Stimulated activated effector memory CD8-positive, alpha-beta T cell treated with anti-CD3 and anti-CD28 coated beads, Interleukin-12 subunit alpha, Interleukin-12 subunit beta, amount 100 ng/mL, for 72 hours (primary cell): ENCODE measurements at regions not wholly inside any gene's neighbourhood (a gene's known extent, or its start where the extent isn't known, plus 50 kb on each side); places are given as distances from the start of the nearest gene placed in this dataset.

Experiments
- ATAC-seq: fragments of 150-1000 bp; cut with Tn5 transposase; 2 replicates; pipeline ENCODE4 v1.10.0; 2021
- DNase-seq, 2 donors: peaks; one replicate each; pipeline ENCODE4 v3.0.0; 2021 to 2022; ENCODE audit warnings: low spot score in 2 of 2
- H3K27ac Mint-ChIP-seq: one replicate; pipeline ENCODE4 v1.8.0; 2022; ENCODE audit warnings: mild to moderate bottlenecking, mixed read lengths
- H3K36me3 Mint-ChIP-seq: one replicate; pipeline ENCODE4 v1.8.0; 2022; ENCODE audit warnings: mild to moderate bottlenecking, mixed read lengths
- H3K4me1 Mint-ChIP-seq: one replicate; pipeline ENCODE4 v1.8.0; 2022; ENCODE audit warnings: mixed read lengths
- H3K4me3 Mint-ChIP-seq: one replicate; pipeline ENCODE4 v1.8.0; 2022; ENCODE audit warnings: mild to moderate bottlenecking, mixed read lengths
- H3K9me3 Mint-ChIP-seq: one replicate; pipeline ENCODE4 v1.8.0; 2022; ENCODE audit warnings: mixed read lengths

DNA sequence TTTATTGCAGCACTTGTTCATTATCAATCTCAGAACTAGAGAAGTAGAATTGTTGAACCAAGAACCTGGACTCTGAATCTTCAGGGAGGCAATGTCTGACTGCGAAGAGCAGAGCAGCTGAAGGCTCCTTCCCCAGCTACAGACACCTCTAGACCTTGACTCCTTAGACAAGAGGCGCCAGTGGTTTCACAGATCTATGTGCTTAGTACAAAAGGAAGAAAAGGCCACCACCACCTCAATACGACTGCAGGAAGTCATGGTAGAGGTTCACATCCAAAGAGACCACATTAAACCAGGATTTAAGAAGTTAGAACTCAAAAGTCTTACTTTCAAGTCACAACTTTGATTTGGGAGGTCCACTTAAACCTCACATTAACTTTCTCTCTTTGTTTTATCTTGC lies 158.1 kb upstream of the VRK2 start:
- H3K4me3 Mint-ChIP-seq, result no peak overlapping the region
- no peak overlapping the region for H3K27ac Mint-ChIP-seq
- DNase-seq (no peak), ATAC-seq (peak; percentile 40)
- H3K4me1 Mint-ChIP-seq, result no peaks in the 10 kb centered on the region
- H3K36me3 Mint-ChIP-seq, result no peaks in the 10 kb centered on the region
- H3K9me3 Mint-ChIP-seq, result no peaks in the 10 kb centered on the region

DNA sequence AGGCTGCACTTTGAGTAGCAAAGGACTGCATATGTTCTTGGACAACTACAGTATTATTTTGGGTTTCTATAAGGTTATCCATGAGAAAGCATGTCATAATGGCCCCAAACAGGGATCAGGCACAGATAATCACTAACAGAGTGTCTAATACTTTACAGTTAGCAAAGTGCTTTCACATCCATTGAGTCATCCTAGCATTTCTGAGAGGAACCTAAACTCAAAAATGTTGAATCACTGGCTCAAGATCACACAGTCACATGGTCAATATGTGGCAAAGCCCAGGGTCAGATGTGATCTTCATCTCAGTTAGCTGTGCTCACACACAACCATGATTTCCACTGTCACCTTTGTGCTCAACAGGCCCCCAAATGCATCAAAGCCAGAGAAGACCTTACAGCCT lies 156.1 kb upstream of the VRK2 start:
- Mint-ChIP-seq H3K36me3 (no peaks in the 10 kb centered on the region), H3K27ac (no peak overlapping the region), H3K9me3 (no peaks in the 10 kb centered on the region), H3K4me1 (no peaks in the 10 kb centered on the region), H3K4me3 (no peak overlapping the region)
- DNase-seq (no peak), ATAC-seq (peak; percentile 50)

DNA sequence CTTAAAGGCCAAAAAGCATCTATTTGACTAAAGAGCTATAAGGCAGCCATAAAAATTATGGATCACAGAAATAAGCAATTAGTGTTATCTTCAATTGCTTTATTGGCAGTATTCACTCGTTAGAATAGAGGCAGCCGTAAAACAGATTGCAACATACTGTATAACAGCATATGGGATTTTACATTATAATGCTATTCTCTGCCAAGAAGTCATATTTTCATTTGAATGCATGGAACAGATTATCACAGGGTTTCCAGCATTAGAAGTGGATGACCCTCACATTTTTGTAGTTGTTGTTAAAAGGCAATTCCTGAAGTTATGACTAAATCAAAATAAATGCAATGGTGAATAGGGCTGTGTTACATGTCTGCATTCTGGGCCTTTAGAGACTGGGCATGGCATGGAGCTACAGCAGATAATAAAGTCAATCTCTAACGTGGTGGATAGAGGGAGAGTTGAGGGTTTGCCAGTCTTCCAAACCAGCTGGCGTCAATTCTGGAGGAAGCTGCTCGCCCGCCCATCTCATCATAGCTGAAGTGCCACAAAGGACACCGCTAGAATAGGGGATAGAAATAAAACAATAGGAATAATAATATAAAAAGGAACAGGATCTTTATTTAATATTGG lies 155.4 kb upstream of the VRK2 start:
- Mint-ChIP-seq H3K36me3 (no peaks in the 10 kb centered on the region), H3K4me1 (no peaks in the 10 kb centered on the region), H3K4me3 (no peak overlapping the region), H3K9me3 (no peaks in the 10 kb centered on the region), H3K27ac (no peak overlapping the region)
- DNase-seq (no peak), ATAC-seq (no peak)

DNA sequence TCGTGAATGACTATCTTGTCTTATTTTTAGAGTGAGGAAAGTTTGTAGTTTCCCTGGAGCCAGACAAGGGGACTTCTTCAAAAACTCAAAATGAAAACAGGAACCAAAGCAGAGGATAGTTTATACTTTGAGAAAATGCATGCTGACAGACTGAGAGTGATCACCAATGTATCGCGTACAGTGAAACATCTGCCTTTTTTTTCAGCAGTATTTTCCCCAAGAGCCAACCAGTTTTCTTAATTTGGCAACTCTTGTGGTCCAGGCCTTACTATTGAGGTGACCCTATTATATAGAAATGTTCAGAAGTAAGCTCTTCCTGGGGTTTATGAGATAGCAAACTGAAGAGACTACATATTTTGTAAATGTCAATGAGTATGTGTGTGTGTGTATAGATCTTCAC lies 153.7 kb upstream of the VRK2 start:
- no peak overlapping the region for H3K4me3 Mint-ChIP-seq
- no peaks in the 10 kb centered on the region for H3K36me3 Mint-ChIP-seq
- no peak for DNase-seq
- H3K9me3 Mint-ChIP-seq, result no peaks in the 10 kb centered on the region
- no peak for ATAC-seq
- H3K27ac Mint-ChIP-seq, result no peak overlapping the region
- H3K4me1 Mint-ChIP-seq, result no peaks in the 10 kb centered on the region

DNA sequence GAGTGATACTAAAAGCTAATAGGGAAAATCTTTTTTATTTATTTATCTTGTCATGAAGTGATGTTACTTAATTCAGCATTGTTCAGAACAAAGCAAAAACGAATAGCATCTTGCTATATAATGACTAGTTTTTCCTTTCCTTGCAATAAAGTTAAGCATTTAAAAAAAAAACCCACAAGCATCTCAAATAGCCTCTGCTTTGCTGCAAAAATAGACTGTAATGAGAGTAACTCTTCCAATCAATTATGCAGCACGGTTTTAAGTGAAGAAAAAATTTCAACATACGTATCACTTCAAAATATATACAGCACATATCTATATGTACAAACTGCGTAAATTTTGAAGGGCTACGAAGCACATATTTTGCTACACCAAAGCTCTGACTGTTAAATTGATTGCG lies 153.3 kb upstream of the VRK2 start:
- no peak overlapping the region for H3K4me3 Mint-ChIP-seq
- H3K4me1 Mint-ChIP-seq, result no peaks in the 10 kb centered on the region
- no peak overlapping the region for H3K27ac Mint-ChIP-seq
- no peak for DNase-seq
- no peaks in the 10 kb centered on the region for H3K36me3 Mint-ChIP-seq
- no peaks in the 10 kb centered on the region for H3K9me3 Mint-ChIP-seq
- no peak for ATAC-seq

DNA sequence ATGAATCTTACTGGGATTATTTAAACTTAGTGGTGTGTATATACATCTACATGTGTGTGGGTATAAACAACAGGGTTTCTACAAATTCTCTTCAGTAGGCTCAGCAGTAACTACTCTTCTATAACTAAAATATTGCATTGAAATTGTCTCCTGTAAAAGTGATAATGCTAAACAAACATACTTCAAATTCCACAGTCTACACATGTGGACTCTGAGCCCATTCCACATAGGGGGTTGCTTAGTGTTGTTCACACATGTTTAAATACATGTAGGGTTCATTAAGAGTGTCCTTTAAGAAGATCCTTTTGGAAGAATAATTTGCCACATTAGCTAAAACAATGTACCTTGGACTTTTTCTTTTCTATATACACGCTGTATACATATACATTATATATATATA lies 152.8 kb upstream of the VRK2 start:
- H3K9me3 Mint-ChIP-seq, result no peaks in the 10 kb centered on the region
- H3K4me3 Mint-ChIP-seq, result no peak overlapping the region
- DNase-seq (no peak), ATAC-seq (no peak)
- H3K36me3 Mint-ChIP-seq, result no peaks in the 10 kb centered on the region
- no peaks in the 10 kb centered on the region for H3K4me1 Mint-ChIP-seq
- H3K27ac Mint-ChIP-seq, result no peak overlapping the region

DNA sequence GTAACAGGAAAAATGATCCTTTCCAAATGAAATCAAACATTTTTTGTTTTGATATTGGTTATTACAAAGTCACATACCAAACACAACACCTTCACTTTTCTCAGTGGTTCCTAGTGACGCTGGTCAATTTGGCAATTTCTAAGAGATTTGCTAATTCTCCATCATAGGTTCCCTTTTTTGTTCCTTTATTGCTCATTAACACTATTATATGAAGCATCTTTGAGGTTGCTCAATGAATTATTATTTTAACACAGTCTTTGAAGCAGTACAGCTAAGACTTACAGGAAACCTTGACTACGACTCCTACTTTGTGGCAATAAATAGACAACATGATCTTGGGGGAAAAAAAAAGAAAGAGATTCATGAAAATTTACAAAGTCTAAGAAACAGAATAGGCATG lies 152.2 kb upstream of the VRK2 start:
- H3K27ac Mint-ChIP-seq, result no peak overlapping the region
- no peak for ATAC-seq
- H3K4me3 Mint-ChIP-seq, result no peak overlapping the region
- H3K36me3 Mint-ChIP-seq, result no peaks in the 10 kb centered on the region
- peaks cover under 1% of the 10 kb centered on the region for H3K4me1 Mint-ChIP-seq
- no peaks in the 10 kb centered on the region for H3K9me3 Mint-ChIP-seq
- no peak for DNase-seq

DNA sequence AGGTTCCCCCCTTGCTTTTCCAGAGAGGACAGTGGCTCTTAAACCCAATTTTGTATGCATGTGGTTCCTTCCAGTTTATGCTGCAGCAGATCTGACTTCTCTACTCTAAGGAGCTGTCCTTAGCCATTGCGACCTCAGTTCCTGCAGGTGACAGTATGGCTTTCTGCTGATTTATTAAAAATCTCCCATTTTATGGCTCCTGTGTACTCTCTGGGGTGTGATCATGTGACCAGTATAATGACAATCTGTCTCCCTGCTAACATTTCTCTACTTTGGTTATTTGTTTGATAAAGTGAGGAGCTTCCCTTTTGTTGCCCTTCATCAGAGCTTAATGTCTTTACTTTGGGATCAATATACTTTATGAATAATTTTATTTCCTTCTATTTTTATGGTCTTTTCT lies 148.7 kb upstream of the VRK2 start:
- DNase-seq, result no peak
- ATAC-seq, result no peak
- Mint-ChIP-seq H3K4me3 (no peak overlapping the region), H3K36me3 (no peaks in the 10 kb centered on the region), H3K4me1 (peaks cover 6% of the 10 kb centered on the region), H3K9me3 (no peaks in the 10 kb centered on the region), H3K27ac (no peak overlapping the region)

DNA sequence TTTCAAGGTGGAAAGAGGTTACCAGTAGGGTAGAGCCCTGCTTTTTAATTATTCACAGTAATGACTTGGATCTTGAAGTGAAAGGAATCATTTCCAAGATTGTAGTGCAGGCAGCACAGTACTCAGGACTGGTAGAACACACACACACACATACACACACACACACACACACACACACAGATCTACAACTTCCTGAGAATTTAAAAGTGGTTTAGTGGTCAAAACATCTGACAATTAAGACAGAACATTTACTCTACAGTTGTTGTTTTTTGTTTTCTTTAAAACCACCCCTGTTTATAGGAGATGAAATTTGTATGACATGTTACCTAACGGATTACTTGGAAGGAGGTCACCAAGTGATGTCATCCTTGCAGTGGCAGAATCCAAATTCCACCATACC lies 146.7 kb upstream of the VRK2 start:
- Mint-ChIP-seq H3K4me1 (peaks cover 6% of the 10 kb centered on the region), H3K9me3 (no peaks in the 10 kb centered on the region), H3K27ac (no peak overlapping the region), H3K4me3 (no peak overlapping the region), H3K36me3 (no peaks in the 10 kb centered on the region)
- no peak for DNase-seq
- no peak for ATAC-seq

DNA sequence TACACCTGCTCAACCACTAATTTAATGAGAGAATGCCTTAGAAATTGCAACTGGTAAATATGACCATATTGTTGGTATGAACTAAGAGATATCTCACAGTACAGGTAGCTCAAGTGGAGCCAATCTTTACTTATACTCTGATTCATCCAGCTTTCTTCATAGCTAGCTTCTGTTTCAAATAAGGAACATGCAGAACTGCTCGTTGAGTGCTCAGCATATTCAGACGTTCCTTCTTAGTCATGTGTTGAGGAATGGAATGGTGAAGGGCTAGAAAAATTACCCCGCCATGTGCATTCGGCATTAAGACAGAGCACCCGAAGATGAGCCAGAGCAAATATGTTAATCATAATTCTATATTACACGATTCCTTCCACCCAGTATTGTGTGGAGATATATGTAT lies 144.0 kb upstream of the VRK2 start:
- H3K9me3 Mint-ChIP-seq, result no peaks in the 10 kb centered on the region
- ATAC-seq, result no peak

DNA sequence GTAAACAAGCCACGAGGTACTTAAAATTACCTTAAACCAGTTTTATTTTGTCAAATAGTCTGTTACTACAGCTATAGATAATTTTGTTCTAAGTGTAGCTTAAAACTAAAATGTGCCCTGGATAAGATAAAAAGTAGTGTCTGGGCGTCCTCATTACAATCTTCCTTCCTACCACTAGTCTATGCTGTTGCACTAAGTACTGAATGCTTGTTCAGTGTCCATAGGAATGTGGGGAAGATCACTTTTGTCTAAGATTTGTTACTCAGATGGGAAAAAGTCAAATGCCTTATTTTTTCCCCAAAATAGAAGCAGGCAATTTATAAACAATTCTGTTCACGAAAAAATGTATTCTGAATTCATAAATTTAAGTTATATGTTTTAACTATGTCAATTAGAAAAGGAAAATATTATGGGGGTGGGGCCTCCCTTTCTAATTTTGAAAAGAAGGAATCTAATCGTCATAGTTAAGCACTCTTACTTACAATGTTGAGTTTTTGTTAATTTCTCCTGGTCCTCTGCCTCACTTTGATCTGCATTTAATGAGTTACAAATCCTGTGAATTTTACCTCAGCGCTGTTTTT lies 140.4 kb upstream of the VRK2 start:
- ATAC-seq, result peak; percentile 77
- Mint-ChIP-seq H3K36me3 (no peaks in the 10 kb centered on the region), H3K27ac (no peak overlapping the region), H3K9me3 (no peaks in the 10 kb centered on the region), H3K4me1 (peaks cover 7% of the 10 kb centered on the region), H3K4me3 (no peak overlapping the region)
- DNase-seq, result no peak

More for the DNA sequence above, 144.0 kb upstream of the VRK2 start:
- DNase-seq, result no peak
- Mint-ChIP-seq H3K4me1 (peaks cover 10% of the 10 kb centered on the region), H3K27ac (no peak overlapping the region), H3K4me3 (no peak overlapping the region), H3K36me3 (no peaks in the 10 kb centered on the region)

DNA sequence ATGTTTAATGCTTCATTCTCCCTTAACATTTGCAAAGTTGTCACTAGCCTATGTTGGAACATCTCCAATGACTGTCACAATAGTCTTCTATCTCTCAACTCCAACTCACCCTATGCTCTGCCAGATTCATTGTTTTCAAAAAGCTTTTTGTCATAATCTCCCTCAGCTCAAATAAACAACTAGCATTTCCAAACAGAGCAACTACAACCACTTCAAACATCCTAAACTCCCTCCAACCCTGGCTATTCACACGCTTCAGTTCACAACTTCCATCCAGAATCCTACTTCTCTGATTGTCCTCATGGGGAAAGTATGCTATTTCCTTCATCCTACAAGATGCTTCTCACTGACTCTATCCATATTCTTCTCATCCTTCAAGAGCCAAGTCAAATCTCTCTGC lies 139.2 kb upstream of the VRK2 start:
- no peaks in the 10 kb centered on the region for H3K9me3 Mint-ChIP-seq
- H3K4me3 Mint-ChIP-seq, result no peak overlapping the region
- H3K4me1 Mint-ChIP-seq, result peaks cover 7% of the 10 kb centered on the region
- H3K36me3 Mint-ChIP-seq, result no peaks in the 10 kb centered on the region
- DNase-seq, result no peak
- ATAC-seq, result no peak
- no peak overlapping the region for H3K27ac Mint-ChIP-seq

DNA sequence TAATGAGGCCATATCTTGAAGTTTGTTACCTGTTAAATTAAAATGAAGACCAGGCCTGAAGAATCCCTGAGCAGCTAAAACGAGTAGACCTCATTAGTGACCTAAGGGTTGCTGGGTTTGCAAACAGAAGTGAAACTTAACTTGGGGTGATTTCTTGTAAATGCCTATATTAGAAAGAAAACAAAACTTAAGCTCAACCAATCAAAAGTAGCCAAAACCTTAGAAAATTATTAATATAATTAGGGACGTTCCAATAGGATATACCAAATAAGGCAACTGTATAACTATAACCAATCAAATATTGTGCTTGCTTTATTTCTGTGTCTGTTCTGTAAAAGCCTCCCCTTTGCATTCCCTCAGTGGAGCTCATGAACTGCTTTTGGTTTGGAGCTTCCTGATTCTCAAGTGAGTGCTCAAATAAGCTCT lies 137.9 kb upstream of the VRK2 start:
- no peaks in the 10 kb centered on the region for H3K36me3 Mint-ChIP-seq
- no peak for ATAC-seq
- H3K9me3 Mint-ChIP-seq, result no peaks in the 10 kb centered on the region
- peak overlapping the region; percentile 78 for H3K27ac Mint-ChIP-seq
- no peak overlapping the region for H3K4me3 Mint-ChIP-seq
- no peak for DNase-seq
- H3K4me1 Mint-ChIP-seq, result peaks cover 7% of the 10 kb centered on the region

DNA sequence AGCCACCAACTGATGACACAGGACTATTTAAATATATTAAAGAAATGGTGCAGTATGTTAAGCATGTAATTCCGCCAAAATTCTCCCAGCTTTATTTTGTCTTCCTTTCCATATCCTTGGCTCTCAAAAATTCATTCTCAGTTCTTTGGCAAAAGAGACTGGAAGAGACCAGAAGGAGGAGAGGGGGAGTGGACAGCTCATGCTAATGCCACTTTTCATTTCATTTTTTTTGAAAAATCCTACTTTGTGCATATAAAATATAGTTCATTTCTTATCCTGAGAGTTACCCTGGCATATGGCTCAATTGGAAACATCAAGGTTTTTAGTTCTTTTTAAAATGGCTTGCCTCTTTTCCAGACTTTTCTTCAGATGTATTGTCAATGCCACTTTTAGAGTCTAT lies 128.5 kb upstream of the VRK2 start:
- no peak for ATAC-seq
- H3K4me3 Mint-ChIP-seq, result no peak overlapping the region
- DNase-seq, result no peak
- no peaks in the 10 kb centered on the region for H3K4me1 Mint-ChIP-seq
- H3K9me3 Mint-ChIP-seq, result no peaks in the 10 kb centered on the region
- no peak overlapping the region for H3K27ac Mint-ChIP-seq
- no peaks in the 10 kb centered on the region for H3K36me3 Mint-ChIP-seq

DNA sequence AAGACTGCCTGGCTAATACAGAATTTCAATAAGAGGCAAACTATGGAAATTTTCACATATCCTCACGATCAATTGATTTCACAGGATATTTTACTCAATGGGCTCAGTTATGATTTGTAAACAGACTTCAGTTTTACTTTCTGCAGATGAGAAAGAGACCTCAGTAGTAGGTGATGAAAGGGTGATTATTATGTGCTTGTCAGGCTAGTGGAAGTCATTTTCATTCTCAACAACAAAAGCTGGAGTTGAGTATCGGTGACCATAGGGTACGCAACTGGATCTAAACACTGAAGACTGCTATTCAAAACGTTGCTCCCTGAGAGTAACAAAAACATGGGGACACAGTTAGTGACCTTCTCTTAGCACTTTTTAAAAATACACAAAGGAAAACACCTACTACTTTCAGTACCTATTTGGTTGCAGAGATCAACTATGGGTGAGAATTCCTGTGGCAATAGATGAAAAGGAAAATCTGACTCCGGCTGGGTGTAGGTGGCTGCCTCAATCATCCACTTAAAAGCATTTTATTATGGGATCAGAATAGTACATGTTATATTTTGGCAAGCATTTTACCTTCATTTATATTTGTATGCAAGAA lies 126.2 kb upstream of the VRK2 start:
- Mint-ChIP-seq H3K4me3 (no peak overlapping the region), H3K9me3 (peaks cover 4% of the 10 kb centered on the region), H3K4me1 (no peaks in the 10 kb centered on the region), H3K27ac (no peak overlapping the region), H3K36me3 (no peaks in the 10 kb centered on the region)
- DNase-seq (no peak), ATAC-seq (no peak)

DNA sequence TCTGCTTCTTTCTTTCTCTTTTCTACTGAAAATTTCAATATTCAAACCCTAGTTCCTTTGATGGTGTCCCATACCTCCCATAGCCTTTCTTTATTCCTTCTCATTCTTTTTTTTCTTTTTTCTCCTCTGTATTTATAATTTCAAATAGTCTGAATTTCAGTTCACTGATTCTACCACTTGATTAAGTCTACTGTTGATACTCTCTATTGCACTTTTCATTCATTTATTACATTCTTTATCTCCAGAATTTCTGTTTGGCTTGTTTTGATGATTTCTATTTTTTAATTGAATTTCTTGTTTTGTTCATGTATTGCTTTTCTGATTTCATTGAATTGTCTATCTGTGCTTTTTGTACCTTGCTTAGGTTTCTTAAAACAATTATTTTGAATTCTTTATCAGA lies 111.9 kb upstream of the VRK2 start:
- peaks cover 40% of the 10 kb centered on the region for H3K9me3 Mint-ChIP-seq
- DNase-seq, result no peak

More for the DNA sequence above, 111.9 kb upstream of the VRK2 start:
- no peak for ATAC-seq
- Mint-ChIP-seq H3K36me3 (no peaks in the 10 kb centered on the region), H3K4me3 (no peak overlapping the region), H3K27ac (no peak overlapping the region), H3K4me1 (no peaks in the 10 kb centered on the region)
